Pancreas (tissue), 10 donors: ENCODE measurements at regions not wholly inside any gene's neighbourhood (a gene's known extent, or its start where the extent isn't known, plus 50 kb on each side); places are given as distances from the start of the nearest gene placed in this dataset.

Experiments
- ATAC-seq, 4 donors: fragments of 200-7000 bp; cut with Tn5 transposase; one replicate each; pipeline versions ENCODE4 v1.8.0 to v1.9.1; 2020; ENCODE audit warnings: mild to moderate bottlenecking in 4 of 4, moderate library complexity in 4 of 4
- DNase-seq, 6 donors: peaks; one replicate each; pipeline ENCODE4 v3.0.0-alpha.2; 2020
- FAIRE-seq: peaks from 2 replicates; lab custom pipeline; 2012; peaks lifted over from hg19 to GRCh38; lab: Jason Lieb, UNC
- H3K27ac ChIP-seq, 4 donors: fragments of 200-600 bp; sonication (generic); 1 replicate in 3 of 4; 2 replicates in 1 of 4; pipeline versions ENCODE4 v1.5.0 to v1.8.0; 2020
- H3K27me3 ChIP-seq, 4 donors: fragments of 200-600 bp; one replicate each; pipeline ENCODE4 v1.8.0; 2021
- H3K36me3 ChIP-seq, 3 donors: fragments of 200-600 bp; sonication (generic) in 1 of 3; one replicate each; pipeline versions ENCODE4 v1.5.0 to v1.8.0; 2020 to 2021
- H3K4me1 ChIP-seq, 3 donors: fragments of 200-600 bp; one replicate each; pipeline ENCODE4 v1.8.0; 2021
- H3K4me3 ChIP-seq, 4 donors: fragments of 200-600 bp; sonication (generic) in 2 of 4; one replicate each; pipeline versions ENCODE4 v1.5.0 to v1.8.0; 2020 to 2021
- H3K9me3 ChIP-seq, 4 donors: fragments of 200-600 bp; one replicate each; pipeline ENCODE4 v1.8.0; 2021
- CTCF ChIP-seq, 4 donors: fragments of 200-600 bp; sonication (generic) in 3 of 4; IDR thresholded peaks; one replicate each; pipeline versions ENCODE4 v1.5.0 to v1.8.0; 2021; ENCODE audit warnings: antibody characterized with exemption in 4 of 4
- WGBS, 2 donors: extraction: QIAGEN DNeasy Blood & Tissue Kit; methylation state at CpG; one replicate each; pipeline ENCODE4 v1.1.7; 2013; 5-methylcytosine and 5-hydroxymethylcytosine counted together
- intact Hi-C, 3 donors: fragments of 100-400 bp; cut with DNase I; formaldehyde crosslinking; loops; one replicate each; pipeline versions ENCODE4 v1.11.1 to v1.14.2; 2022
- donor health status: healthy with polysubstance abuse.
- donor health status: DM: no; HTN: no; CAD: no; lungs with moderate emphysema.
- donor health status: DM: no; HTN: no; CAD: no.
- donor health status: control.
- donor health status: control.
- donor health status: Bipolar disorder and iron deficiency.
- donor health status: DM: yes; HTN: yes; CAD: no.
- donor health status: DM: no; HTN: no; CAD: no.
- donor health status: DM: no; HTN: no; CAD: no.
- donor health status: DM: yes; HTN: yes; CAD: no.

GRCh38 chr17:65400701-65401100 is 160.7 kb downstream of the AXIN2 start:
- no peaks in the 10 kb centered on the region for H3K36me3 ChIP-seq
- 79 to 95% methylated on average over 1 of the region's 1 CpG for WGBS, 2 donors
- intact Hi-C loops, result no loop called here
- H3K4me3 ChIP-seq, result no peak overlapping the region
- no peaks in the 10 kb centered on the region for H3K9me3 ChIP-seq
- DNase-seq (no peak), ATAC-seq (no peak), FAIRE-seq (no peak)
- TF ChIP-seq CTCF (IDR thresholded peaks at IDR 0.05), result no peak
- no peaks in the 10 kb centered on the region for H3K27me3 ChIP-seq
- H3K27ac ChIP-seq, result no peak overlapping the region
- H3K4me1 ChIP-seq, result no peaks in the 10 kb centered on the region

- DNase-seq (no peak), FAIRE-seq (no peak), ATAC-seq (no peak)
- WGBS, 2 donors, result 70 to 82% methylated on average over 3 of the region's 3 CpGs
- H3K4me1 ChIP-seq, result no peaks in the 10 kb centered on the region
- no peak overlapping the region for H3K27ac ChIP-seq
- intact Hi-C loops, result no loop called here
- no peaks in the 10 kb centered on the region for H3K36me3 ChIP-seq
- H3K27me3 ChIP-seq, result no peaks in the 10 kb centered on the region
- H3K9me3 ChIP-seq, result no peaks in the 10 kb centered on the region
- TF ChIP-seq CTCF (IDR thresholded peaks at IDR 0.05), result no peak
- H3K4me3 ChIP-seq, result no peak overlapping the region
Observed at GRCh38 chr17:65398040-65398787, 163.2 kb downstream of the AXIN2 start.

- DNase-seq (no peak), ATAC-seq (no peak), FAIRE-seq (no peak)
- intact Hi-C loops, result no loop called here
- Histone ChIP-seq H3K4me3 (no peak overlapping the region), H3K9me3 (no peaks in the 10 kb centered on the region), H3K27ac (no peak overlapping the region), H3K27me3 (no peaks in the 10 kb centered on the region), H3K36me3 (no peaks in the 10 kb centered on the region), H3K4me1 (no peaks in the 10 kb centered on the region)
- WGBS, 2 donors, result 93 to 95% methylated on average over 1 of the region's 1 CpG
- TF ChIP-seq CTCF (IDR thresholded peaks at IDR 0.05), result no peak
Observed at GRCh38 chr17:65395924-65396323, 165.5 kb downstream of the AXIN2 start.

- H3K9me3 ChIP-seq, result no peaks in the 10 kb centered on the region
- H3K36me3 ChIP-seq, result no peaks in the 10 kb centered on the region
- H3K27me3 ChIP-seq, result no peaks in the 10 kb centered on the region
- no peak overlapping the region for H3K27ac ChIP-seq
- H3K4me3 ChIP-seq, result no peak overlapping the region
- no peak for ATAC-seq
- WGBS, 2 donors, result 50 to 65% methylated on average over 3 of the region's 3 CpGs
- DNase-seq, result no peak
- FAIRE-seq, result no peak
- intact Hi-C loops, result no loop called here
- H3K4me1 ChIP-seq, result no peaks in the 10 kb centered on the region
- no peak for TF ChIP-seq CTCF (IDR thresholded peaks at IDR 0.05)
Observed at GRCh38 chr17:65394811-65395472, 166.5 kb downstream of the AXIN2 start.

- H3K4me1 ChIP-seq, result no peaks in the 10 kb centered on the region
- WGBS, 2 donors, result 50 to 61% methylated on average over 4 of the region's 4 CpGs
- no peaks in the 10 kb centered on the region for H3K36me3 ChIP-seq
- ATAC-seq, result no peak
- no peak for FAIRE-seq
- DNase-seq, result no peak
- intact Hi-C loops, result no loop called here
- TF ChIP-seq CTCF (IDR thresholded peaks at IDR 0.05), result no peak
- no peaks in the 10 kb centered on the region for H3K27me3 ChIP-seq
- no peak overlapping the region for H3K27ac ChIP-seq
- H3K4me3 ChIP-seq, result no peak overlapping the region
- no peaks in the 10 kb centered on the region for H3K9me3 ChIP-seq
Observed at GRCh38 chr17:65393514-65393913, 167.9 kb downstream of the AXIN2 start.
